ENCODE measurements at regions not wholly inside any gene's neighbourhood (a gene's known extent, or its start where the extent isn't known, plus 50 kb on each side); places are given as distances from the start of the nearest gene placed in this dataset.
A peak's percentile ranks its signal among the peaks of the same experiment; 100 is the strongest.
"Not testable (repeated sequence)": the region's sequence is repeated elsewhere in the genome, so short reads cannot be mapped to it uniquely, and the experiment has no call there.

DNA sequence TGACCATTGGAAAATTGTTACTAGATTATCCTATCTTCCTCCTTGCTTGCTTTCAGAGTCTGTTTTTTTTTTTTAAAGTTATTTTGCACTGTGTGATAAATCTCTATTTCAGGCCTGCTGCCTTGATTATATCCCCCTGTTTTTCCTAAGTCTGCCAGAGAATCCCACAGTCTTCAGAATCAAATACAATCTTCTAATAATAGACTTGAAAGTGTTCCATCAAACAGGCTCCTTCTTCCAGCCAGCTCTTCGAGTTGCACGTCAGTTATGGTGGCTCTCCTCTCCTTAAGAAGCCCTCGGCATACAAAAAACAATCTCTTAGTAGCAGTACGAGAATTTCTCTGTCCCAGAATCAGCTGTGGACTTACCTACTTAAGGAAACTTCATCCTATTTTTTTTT is 92.9 kb upstream of the NOX3 start:
- no peak for DNase-seq (ENCODE audit: low read depth in 2 of 2)

DNA sequence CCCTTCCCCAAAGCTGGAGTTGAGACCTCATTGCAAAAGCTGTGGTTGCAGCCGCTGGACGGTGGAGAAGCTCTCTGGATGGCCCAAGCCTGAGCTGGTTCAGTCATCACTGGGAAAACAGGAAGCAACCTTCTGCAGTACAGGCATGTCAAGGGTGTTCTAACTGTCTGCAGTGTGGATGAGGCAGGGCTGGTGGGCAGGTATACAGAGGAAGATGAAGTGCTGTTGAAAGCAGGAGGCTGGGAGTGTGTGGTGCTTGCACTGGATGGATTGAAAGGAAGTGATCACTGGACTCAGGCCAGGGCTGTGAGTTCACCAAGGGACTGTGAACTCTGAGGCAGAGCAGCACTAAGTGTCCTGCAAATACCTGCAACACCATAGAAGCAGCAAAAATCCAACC is 89.0 kb upstream of the NOX3 start:
- peak in 1 of 2 donors; percentile 3 for DNase-seq (ENCODE audit: low read depth in 2 of 2)

DNA sequence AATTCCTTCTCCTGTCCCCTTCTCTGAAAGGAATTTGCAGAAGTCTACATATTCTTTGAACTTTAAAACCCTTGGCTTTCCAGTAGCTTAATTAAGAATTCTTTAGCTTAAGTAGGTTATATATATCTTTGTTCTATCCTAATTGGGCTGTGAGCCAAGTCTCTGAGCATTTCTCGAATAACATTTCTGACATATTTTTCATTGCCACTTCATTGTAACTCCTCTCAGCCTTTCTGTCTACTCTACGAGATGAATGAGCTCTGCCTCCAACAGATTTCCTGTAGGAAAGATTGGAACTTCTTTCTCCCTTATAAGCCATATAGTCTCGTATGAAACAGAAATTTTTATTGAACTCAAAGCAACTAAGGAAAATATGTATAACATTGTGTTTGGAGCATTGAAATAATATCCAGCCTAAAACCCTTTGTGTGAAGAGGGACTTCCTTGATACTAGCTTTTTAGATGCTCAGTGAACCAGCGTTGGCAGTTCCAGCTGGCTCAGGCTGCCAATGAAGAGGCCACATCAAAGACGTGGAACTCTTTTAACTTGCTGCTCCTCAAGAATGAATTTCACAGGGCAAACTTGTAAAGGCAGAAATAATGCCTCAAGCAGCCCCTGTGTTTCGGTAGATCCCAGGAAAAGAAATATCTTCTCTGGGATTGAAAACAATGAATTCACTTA is 87.7 kb upstream of the NOX3 start:
- peak in 1 of 2 donors; percentile 64 for DNase-seq (ENCODE audit: low read depth in 2 of 2)

DNA sequence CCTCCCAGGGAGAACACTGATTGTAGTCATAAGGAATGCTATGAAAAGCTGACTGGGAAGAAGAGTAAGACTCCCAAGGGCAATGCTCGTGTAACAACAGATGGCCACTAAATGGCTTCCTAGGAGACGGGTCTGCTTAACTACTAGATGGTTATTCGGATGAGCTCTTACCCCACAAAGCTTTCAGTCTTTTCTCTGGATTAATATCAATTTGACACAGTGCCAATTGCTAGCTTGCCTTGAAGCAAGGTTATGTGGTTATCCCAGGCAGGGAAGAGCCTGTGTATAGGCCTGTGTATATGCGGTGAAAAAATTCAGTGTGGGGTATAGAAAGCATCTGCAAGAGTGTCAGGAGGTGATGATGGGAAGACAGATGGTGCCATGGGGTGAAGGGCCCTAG is 86.4 kb upstream of the NOX3 start:
- no peak for DNase-seq (ENCODE audit: low read depth in 2 of 2)

DNA sequence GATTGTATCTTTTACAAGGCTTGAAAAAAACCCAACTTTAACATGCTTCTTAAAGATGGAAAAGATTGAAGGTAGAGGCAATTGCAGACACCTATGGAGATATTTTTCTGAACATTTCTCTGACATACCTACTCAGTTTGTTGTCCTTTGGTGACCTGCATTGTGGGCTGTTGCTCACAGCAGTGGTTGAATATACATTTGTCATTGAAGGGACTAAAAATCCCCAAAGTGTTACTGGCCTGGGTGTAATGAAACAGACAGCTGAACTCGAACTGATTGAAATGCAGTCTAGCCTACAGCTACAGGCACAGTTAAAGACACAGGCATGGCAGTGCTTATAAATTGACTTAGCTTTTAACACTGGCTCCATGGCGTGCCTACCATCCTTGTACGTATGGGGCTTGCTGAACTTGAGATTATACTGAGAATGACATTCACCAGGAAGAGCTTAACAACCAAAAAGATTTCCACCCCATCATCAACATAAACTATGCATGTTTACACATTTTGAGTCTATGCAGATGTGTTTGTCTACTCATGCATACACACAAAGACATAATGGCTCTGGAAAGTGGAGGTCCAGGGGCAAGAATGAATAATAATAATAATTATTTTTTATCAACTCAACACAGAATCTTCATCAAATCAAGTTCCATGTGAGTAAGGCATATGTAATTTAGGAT is 83.2 kb upstream of the NOX3 start:
- DNase-seq (ENCODE audit: low read depth in 2 of 2): no peak

DNA sequence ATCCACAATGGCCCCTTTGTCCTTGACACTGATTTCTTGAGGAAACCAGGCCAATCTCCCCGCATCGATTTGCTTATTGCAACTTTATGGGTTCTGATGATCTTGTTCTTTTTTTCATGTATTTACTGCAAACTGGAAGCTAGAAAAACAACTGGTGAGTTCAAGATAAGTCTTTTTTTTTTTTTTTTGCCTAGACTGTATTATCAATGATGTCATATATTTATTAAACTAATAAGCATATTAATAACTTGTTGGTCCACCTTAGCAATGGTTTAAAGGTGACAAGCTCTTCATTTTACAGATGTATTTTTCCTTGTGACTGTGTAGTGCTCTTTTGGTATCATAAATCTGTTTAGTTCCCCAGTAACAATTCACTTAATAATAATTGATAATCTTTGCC is 79.0 kb upstream of the NOX3 start:
- DNase-seq (ENCODE audit: low read depth in 2 of 2): no peak

DNA sequence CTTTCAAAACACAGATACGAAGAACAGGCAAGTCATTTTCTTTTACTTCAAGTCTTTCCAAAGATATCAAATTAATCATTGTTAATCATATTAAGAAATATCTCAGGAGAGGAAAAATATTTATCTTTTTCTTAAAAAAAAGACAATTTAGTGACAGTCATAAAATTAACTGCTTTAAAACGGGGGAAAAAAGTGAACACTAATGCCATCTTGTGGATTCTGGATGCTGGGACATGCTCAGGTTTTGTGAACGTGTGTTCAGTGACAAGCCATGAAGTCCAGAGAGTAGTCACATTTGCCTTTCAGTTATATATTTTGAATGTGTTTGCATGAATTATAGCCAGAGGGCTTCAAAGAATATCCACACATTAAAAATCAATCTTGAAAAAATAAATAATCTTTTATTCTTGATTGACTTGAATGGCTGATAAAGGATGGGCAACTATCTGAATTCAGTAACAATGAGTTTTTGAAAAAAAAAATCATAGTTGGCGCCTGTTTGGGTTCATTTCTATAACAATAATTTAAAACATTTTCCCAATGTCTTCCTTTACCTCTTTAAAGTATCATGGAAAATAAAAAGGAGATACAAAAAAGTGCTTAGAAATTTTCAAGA is 74.7 kb upstream of the NOX3 start:
- DNase-seq (ENCODE audit: low read depth in 2 of 2): peak; percentile 77 to 79

DNA sequence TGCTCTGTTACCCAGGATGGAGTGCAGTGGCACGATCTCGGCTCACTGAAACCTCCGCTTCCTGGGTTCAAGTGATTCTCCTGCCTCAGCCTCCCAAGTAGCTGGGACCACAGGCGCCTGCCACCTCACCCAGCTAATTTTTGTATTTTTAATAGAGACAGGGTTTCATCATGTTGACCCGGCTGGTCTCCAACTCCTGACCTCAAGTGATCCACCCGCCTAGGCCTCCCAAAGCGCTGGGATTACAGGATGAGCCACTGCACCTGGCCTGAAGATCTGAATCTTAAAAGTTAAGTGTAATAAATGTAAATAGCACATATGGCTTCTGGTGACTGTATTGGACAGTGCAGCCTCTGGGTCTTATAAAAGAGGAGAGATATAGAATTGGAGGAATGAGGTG is 74.2 kb upstream of the NOX3 start:
- not testable (repeated sequence) for DNase-seq (ENCODE audit: low read depth in 2 of 2)

DNA sequence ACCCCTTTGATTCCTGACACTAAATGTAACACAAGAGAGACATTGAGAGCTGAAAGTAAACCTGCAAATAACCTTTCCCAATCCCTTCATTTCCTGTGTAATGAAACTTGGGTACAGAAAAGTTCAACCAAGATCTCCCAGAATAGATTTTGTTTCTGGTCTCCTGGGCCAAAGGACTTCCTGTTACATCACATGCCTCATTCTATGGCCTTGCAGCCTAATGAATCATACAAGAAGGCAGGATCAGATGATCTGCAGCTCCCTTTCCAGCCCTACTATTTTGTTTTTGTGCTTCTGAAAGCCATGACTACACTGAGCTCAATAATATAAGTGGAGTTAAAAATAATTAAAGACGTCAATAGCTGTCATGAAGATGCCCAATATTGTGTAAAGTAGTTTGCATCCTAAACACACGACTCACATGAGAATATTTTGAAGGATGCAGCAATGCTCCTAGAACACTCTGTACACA is 73.4 kb upstream of the NOX3 start:
- peak; percentile 90 to 98 for DNase-seq (ENCODE audit: low read depth in 2 of 2)

DNA sequence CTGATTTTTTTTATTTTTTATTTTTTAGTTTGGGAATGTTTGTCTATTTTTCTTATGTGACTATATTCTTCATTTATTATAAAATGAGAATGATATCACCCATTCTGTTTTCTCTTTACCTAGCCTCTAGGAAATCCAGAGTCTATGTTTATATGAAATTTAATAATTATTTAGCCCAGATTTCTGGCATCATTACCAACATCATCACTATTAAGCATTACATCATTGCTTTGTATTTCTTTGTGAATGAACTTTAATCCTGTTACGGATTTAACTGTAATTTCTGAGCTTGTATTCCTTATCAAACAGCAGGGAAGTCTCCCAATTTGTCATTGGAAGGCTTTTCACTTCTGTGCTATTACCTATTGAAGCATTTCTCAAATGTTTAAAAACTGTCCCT is 72.7 kb upstream of the NOX3 start:
- peak in 1 of 2 donors; percentile 17 for DNase-seq (ENCODE audit: low read depth in 2 of 2)

DNA sequence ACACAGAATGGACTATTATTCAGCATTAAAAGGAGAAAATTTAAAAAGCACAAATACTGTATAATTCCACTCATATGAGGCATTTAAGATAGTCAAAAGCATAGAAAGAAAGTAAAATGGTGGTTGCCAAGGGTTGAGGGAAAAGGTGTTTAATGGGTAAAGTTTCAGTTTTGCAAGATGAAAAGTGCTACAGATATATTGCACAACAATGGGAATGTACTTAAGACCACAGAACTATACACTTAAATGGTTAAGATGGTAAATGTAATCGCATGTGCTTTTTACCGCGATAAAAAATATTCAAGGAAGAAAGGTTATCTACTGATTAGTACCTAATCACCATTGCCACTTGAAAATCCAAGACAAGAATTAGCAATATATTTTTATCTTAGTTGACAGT is 71.8 kb upstream of the NOX3 start:
- DNase-seq (ENCODE audit: low read depth in 2 of 2): no peak

DNA sequence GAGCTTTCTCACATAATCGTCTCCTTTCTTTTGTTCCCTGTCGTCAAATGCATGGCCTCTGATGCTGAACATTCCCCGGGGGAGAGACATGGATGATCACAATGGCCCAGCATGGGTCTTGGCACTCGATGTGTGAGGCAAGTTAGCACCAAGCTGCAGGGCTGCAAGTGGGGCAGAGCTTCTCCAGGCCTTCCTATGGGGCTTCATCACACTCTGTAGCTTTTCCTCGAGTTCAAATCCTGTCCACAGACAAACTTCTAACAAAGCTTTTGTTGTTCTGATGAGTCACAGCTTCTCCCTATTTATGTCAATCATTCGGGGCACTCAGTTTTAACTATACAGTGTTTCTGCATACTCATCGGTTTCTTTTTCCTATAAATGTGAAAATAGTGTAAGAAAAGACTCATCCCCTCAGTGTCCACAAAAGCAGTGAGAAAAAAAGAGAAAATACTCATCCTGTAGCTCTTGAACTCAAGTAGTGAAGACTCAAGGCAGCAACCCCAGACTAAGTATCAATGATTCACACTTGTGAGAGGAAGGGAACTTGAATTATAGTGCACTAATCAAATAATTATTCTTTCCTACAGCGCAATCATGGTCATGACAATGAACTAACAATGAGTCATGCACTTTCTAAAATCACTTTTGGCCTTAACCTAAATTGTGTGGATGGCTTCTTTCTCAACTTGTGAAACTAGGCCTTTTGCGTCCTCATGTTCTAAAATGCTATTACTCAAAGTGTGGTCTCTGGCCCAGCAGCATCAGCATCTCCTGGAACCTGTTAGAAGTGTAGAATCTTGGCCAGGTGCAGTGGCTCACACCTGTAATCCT is 68.4 kb upstream of the NOX3 start:
- DNase-seq (ENCODE audit: low read depth in 2 of 2): peak; percentile 22 to 82

DNA sequence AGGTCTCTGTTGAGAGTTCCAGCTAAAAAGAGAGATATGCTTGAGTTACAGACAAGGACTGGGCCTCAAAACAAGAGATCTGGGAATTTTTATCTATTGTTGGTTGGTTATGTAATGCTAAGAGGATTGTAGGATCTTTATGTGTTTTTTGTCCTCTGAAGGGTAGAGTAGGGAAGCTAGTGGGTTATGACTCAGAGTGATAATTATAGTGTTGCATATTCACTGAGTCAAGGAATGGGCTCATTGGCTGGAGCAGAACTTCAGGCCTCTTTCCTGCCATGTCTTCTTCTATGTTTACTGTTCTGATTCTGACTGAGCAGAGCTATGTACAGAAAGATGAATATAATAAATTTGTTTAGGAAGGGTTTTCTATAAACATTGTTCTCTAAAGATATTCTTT is 66.1 kb upstream of the NOX3 start:
- no peak for DNase-seq (ENCODE audit: low read depth in 2 of 2)

DNA sequence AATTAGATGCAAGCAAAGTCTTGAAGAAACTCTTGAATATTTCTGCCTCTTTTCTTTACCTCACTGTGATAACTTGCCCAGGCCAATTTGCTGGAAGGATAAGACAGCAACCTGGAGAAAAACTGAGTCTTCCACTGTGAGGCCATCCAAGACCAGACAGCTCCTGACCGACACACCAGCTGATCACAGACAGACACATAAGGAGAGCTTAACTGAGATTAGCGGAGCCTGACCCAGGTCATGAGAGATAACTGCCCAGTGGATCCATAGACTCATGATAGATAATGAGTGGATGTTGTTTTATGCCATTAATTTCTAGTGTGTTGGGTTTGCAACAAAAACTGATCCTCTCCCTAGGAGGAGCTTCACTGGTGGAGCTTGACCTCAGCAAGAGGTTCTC is 64.4 kb upstream of the NOX3 start:
- no peak for DNase-seq (ENCODE audit: low read depth in 2 of 2)

DNA sequence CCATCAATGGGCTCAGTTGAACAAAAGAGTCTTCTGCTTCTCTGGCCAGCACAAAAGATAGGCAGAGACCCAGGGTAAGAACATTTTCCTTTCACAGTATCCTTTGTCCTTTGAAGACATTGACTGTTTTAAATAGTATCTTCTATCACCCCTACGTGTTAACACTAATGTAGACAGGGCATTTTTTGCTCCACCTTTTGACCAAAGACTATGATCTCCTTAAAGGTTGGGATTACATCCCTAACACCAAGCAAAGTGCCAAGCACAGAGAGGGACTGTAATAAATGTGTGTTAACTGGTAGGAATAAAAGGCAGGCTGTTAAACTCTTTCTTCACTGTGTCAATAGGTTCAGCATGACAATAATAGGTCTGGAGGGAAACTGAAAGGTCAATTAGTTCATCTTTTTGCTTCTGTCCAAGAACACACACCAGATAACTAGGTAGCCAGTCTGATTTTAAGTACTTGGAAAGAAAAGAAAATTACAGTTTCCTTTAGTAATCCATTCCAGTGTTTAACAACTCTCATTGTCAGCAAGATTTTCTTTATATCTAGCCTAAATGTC is 63.6 kb upstream of the NOX3 start:
- no peak for DNase-seq (ENCODE audit: low read depth in 2 of 2)

DNA sequence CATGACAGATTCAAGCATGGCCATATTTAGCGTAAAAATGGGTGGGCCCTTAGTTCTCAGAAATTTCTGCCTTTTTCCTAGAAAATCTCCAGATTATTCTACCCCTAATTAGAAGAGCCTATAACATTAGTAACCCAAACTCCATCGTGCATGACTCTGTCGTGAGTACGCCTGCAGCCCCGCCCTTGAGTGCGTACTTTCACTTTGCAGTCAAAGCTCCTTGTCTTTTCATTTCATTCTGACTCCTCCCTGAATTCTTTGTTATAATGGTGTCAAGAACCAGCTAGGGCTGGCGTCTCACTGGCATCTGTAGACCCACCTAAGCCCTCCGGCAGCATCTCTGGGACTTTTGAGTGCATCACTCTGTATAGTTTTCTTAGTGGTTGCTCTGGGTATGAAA is 61.7 kb upstream of the NOX3 start:
- DNase-seq (ENCODE audit: low read depth in 2 of 2): no peak

DNA sequence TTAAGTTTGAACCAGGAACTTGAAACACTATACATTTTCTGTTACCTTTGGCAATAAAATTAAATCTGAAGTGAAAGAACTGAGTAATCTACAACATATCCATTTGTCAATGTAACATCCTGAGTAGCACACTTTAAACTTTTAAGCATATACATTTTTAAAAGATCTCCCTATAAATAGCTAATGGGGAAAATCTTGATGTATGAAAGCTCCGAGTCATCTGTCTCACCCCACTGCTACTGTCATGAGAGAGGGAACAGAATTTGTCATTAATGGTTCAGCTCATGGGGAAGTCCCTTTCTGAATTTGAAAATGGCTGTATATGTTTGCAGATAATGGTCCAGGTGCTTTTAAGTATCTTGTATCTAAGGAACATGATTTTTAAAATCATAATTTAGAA is 55.2 kb upstream of the NOX3 start:
- no peak for DNase-seq (ENCODE audit: low read depth in 2 of 2)

DNA sequence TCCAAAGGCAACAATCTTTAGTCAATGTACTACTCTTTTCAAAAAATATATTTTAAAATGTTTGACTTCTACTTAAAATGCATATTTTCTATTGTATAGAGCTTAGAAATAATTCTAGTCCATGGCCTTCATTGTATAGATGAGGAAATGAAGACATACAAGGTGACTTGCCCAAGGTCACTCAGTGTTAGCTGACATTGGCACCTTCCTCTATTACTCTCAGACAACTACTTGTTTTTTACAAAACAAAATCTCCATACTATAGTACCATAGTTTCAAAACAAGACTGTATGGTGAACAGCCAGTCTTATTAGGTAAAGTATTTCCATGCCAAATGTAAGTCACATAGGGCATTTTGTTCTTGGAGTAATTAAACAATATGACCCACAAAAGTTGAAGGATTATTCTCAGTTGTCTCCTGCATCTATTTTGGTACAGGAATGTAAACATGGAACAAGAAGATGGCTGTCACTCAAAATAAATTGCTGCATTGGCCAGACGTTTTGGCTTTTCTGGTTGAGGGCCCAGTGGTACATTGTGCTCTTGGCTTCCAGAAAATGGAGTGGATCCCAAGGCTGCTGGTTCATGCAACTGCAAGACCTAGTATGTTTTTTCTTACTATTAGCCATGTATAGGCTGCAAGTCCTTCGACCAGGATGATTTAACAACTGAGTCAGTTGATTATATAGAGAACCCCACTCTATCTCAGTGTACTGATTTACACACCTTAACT is 54.3 kb upstream of the NOX3 start:
- DNase-seq (ENCODE audit: low read depth in 2 of 2): no peak

DNA sequence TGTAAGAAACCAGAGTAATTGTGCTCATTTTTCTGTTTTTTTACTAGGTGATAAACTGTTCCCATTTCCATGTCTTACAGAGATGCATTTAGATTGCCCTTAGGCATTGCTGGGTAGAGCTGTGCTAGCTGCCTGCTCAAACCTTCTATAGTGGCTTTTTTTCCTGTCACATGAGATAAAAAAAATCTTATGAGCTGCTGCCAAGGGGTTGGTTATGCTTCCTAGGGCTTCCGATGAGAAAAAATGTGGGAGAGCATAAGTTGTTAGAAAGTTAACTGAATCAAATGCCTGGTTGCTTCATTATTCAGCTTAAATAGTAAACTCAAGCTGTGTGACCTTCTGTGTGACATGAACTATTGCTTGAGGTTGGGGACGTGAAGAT is 50.0 kb upstream of the NOX3 start:
- DNase-seq (ENCODE audit: low read depth in 2 of 2): no peak

All from lung microvascular endothelial cell (primary cell).